GM23338 (cell line): ENCODE measurements at regions not wholly inside any gene's neighbourhood (a gene's known extent, or its start where the extent isn't known, plus 50 kb on each side); places are given as distances from the start of the nearest gene placed in this dataset.

Experiments
- ATAC-seq: fragments of 200-7000 bp; cut with Tn5 transposase; 3 replicates; pipeline ENCODE4 v1.9.1; 2020
- DNase-seq: peaks from one replicate; pipeline ENCODE4 v3.0.0-alpha.2; 2015; ENCODE audit warnings: low spot score
- H2AFZ ChIP-seq: fragments of 200-600 bp; sonication (generic); 2 replicates; pipeline ENCODE4 v1.8.0; 2016; ENCODE audit warnings: antibody characterized with exemption, mild to moderate bottlenecking, moderate library complexity
- H3F3A ChIP-seq: fragments of 200-600 bp; sonication (generic); replicated peaks from 2 replicates; pipeline ENCODE4 v1.8.0; 2017; ENCODE audit warnings: antibody characterized with exemption, mixed run types, low read depth
- H3K27ac ChIP-seq: fragments of 200-600 bp; sonication (generic); 2 replicates; pipeline ENCODE4 v1.6.1; 2016; ENCODE audit warnings: low read depth
- H3K27me3 ChIP-seq: fragments of 200-600 bp; sonication (generic); 2 replicates; pipeline ENCODE4 v1.8.0; 2016; ENCODE audit warnings: mild to moderate bottlenecking, mixed run types, moderate library complexity; ENCODE audit not compliant: insufficient read depth
- H3K36me3 ChIP-seq: fragments of 200-600 bp; sonication (generic); 2 replicates; pipeline ENCODE4 v1.8.0; 2016; ENCODE audit warnings: mild to moderate bottlenecking; ENCODE audit not compliant: insufficient read depth
- H3K4me1 ChIP-seq: fragments of 200-600 bp; sonication (generic); 2 replicates; pipeline ENCODE4 v1.8.0; 2016; ENCODE audit warnings: mild to moderate bottlenecking, moderate library complexity; ENCODE audit not compliant: insufficient read depth
- H3K4me2 ChIP-seq: fragments of 200-600 bp; sonication (generic); 2 replicates; pipeline ENCODE4 v1.7.1; 2017; ENCODE audit warnings: mixed run types
- H3K4me3 ChIP-seq: fragments of 200-600 bp; sonication (generic); 2 replicates; pipeline ENCODE4 v1.6.1; 2016; ENCODE audit warnings: mixed run types
- H3K79me2 ChIP-seq: fragments of 200-600 bp; sonication (generic); replicated peaks from 2 replicates; pipeline ENCODE4 v1.8.0; 2017; ENCODE audit warnings: mild to moderate bottlenecking; ENCODE audit not compliant: insufficient read depth
- H3K9me2 ChIP-seq: fragments of 200-600 bp; sonication (generic); 2 replicates; pipeline ENCODE4 v1.8.0; 2017; ENCODE audit not compliant: insufficient read depth
- H4K20me1 ChIP-seq: fragments of 200-600 bp; sonication (generic); replicated peaks from 2 replicates; pipeline ENCODE4 v1.8.0; 2017; ENCODE audit warnings: mild to moderate bottlenecking; ENCODE audit not compliant: insufficient read depth
- H3K27ac Mint-ChIP-seq: 2 replicates; pipeline ENCODE4 v1.8.0; 2020; ENCODE audit warnings: inconsistent platforms, mild to moderate bottlenecking, moderate library complexity, mixed read lengths
- H3K27me3 Mint-ChIP-seq: 3 replicates; pipeline ENCODE4 v1.8.0; 2022; ENCODE audit warnings: low read depth, mild to moderate bottlenecking, moderate library complexity, mixed read lengths, inconsistent platforms; ENCODE audit not compliant: insufficient read depth, poor library complexity
- H3K36me3 Mint-ChIP-seq: 3 replicates; pipeline ENCODE4 v1.8.0; 2021; ENCODE audit warnings: low read depth, mild to moderate bottlenecking, inconsistent platforms, moderate library complexity, mixed read lengths
- H3K4me1 Mint-ChIP-seq: 3 replicates; pipeline ENCODE4 v1.8.0; 2020; ENCODE audit warnings: mild to moderate bottlenecking, inconsistent platforms, mixed read lengths
- H3K4me3 Mint-ChIP-seq: 3 replicates; pipeline ENCODE4 v1.8.0; 2021; ENCODE audit warnings: moderate library complexity, mild to moderate bottlenecking, inconsistent platforms, mixed read lengths
- H3K9me3 Mint-ChIP-seq: 3 replicates; pipeline ENCODE4 v1.8.0; 2020; ENCODE audit warnings: moderate library complexity, mild to moderate bottlenecking, inconsistent platforms, mixed read lengths
- CREB1 ChIP-seq: fragments of 250-450 bp; sonication (Bioruptor Pico); IDR thresholded peaks from 2 replicates; pipeline ENCODE4 v1.5.0; 2020; ENCODE audit warnings: low read depth, mild to moderate bottlenecking, moderate library complexity
- CTCF ChIP-seq, 2 experiments: fragments of 200-600 bp in 1 of 2; sonication (generic) in 1 of 2; conservative IDR thresholded peaks; 2 replicates each; pipeline versions ENCODE4 v1.5.1 to v1.6.1; 2016 to 2017; ENCODE audit warnings: antibody characterized with exemption in 2 of 2, low read depth in 2 of 2, mild to moderate bottlenecking in 2 of 2, moderate library complexity in 1 of 2
- ETS1 ChIP-seq: IDR thresholded peaks from 2 replicates; pipeline ENCODE4 v1.6.1; 2016; ENCODE audit warnings: antibody characterized with exemption
- EZH2phosphoT487 ChIP-seq: fragments of 200-600 bp; sonication (generic); IDR thresholded peaks from one replicate; pipeline ENCODE4 v1.8.1; 2018; ENCODE audit warnings: antibody characterized with exemption; ENCODE audit not compliant: unreplicated experiment
- JUNB ChIP-seq: IDR thresholded peaks from one replicate; pipeline ENCODE4 v1.6.1; 2016; ENCODE audit warnings: antibody characterized with exemption; ENCODE audit not compliant: unreplicated experiment
- NANOG ChIP-seq: IDR thresholded peaks from 2 replicates; pipeline ENCODE4 v1.6.1; 2016; ENCODE audit warnings: antibody characterized with exemption, borderline replicate concordance
- POLR2AphosphoS5 ChIP-seq: IDR thresholded peaks from 2 replicates; pipeline ENCODE4 v1.6.1; 2016; ENCODE audit warnings: antibody characterized with exemption, low read depth
- STAT1 ChIP-seq: IDR thresholded peaks from one replicate; pipeline ENCODE4 v1.6.1; 2016; ENCODE audit warnings: antibody characterized with exemption; ENCODE audit not compliant: unreplicated experiment
- ZNF114 ChIP-seq: fragments of 250-450 bp; sonication (Bioruptor Pico); IDR thresholded peaks from 2 replicates; pipeline ENCODE4 v1.5.0; 2020; ENCODE audit warnings: mild to moderate bottlenecking, moderate library complexity
- ZNF331 ChIP-seq: fragments of 250-450 bp; sonication (Bioruptor Pico); IDR thresholded peaks from 2 replicates; pipeline ENCODE4 v1.5.0; 2020; ENCODE audit warnings: low read depth, mild to moderate bottlenecking, moderate library complexity
- ZNF462 ChIP-seq: fragments of 250-450 bp; sonication (Bioruptor Pico); IDR thresholded peaks from 2 replicates; pipeline ENCODE4 v1.5.0; 2020; ENCODE audit warnings: mild to moderate bottlenecking, moderate library complexity
- TF ChIP-seq, protein P1 (sequence below): IDR thresholded peaks from one replicate; pipeline ENCODE4 v1.6.1; 2018; ENCODE audit warnings: antibody characterized with exemption; ENCODE audit not compliant: unreplicated experiment

DNA sequence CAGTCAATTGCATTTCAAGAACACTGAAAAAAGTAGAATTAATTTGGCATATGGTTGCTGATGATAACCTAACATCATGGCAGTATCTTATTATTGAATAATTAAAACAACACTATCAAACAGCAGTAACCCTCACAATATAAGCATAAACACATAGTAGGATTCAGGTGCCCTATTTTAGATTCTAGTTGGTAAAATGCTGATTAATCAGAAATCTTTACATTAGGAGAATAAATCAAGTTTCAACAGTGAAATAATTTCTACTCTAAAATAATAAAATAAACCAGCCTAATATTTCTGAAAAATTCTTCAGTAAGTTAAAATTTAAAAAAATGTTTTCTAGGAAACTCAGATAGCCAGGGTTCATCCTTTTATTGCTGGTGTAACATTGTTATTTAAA lies 76.4 kb upstream of the NUDT12 start:
- Histone ChIP-seq H3K36me3 (no peaks in the 10 kb centered on the region), H2AFZ (no peak overlapping the region), H3K27ac (no peak overlapping the region), H3K4me1 (peaks cover 13% of the 10 kb centered on the region), H3K9me2 (no peaks in the 10 kb centered on the region; the same call in 1 of the 2 replicates), H3K4me3 (no peak overlapping the region), H3K4me2 (no peak overlapping the region), H3K27me3 (no peaks in the 10 kb centered on the region), H3K79me2 (no peaks in the 10 kb centered on the region), H3F3A (no peaks in the 10 kb centered on the region), H4K20me1 (no peaks in the 10 kb centered on the region)
- Mint-ChIP-seq H3K4me3 (no peak overlapping the region), H3K27ac (no peak overlapping the region), H3K36me3 (no peaks in the 10 kb centered on the region), H3K27me3 (no peaks in the 10 kb centered on the region), H3K4me1 (peaks cover 5% of the 10 kb centered on the region; the same call in 2 of the 3 replicates), H3K9me3 (no peaks in the 10 kb centered on the region)
- TF ChIP-seq, protein P1, sequence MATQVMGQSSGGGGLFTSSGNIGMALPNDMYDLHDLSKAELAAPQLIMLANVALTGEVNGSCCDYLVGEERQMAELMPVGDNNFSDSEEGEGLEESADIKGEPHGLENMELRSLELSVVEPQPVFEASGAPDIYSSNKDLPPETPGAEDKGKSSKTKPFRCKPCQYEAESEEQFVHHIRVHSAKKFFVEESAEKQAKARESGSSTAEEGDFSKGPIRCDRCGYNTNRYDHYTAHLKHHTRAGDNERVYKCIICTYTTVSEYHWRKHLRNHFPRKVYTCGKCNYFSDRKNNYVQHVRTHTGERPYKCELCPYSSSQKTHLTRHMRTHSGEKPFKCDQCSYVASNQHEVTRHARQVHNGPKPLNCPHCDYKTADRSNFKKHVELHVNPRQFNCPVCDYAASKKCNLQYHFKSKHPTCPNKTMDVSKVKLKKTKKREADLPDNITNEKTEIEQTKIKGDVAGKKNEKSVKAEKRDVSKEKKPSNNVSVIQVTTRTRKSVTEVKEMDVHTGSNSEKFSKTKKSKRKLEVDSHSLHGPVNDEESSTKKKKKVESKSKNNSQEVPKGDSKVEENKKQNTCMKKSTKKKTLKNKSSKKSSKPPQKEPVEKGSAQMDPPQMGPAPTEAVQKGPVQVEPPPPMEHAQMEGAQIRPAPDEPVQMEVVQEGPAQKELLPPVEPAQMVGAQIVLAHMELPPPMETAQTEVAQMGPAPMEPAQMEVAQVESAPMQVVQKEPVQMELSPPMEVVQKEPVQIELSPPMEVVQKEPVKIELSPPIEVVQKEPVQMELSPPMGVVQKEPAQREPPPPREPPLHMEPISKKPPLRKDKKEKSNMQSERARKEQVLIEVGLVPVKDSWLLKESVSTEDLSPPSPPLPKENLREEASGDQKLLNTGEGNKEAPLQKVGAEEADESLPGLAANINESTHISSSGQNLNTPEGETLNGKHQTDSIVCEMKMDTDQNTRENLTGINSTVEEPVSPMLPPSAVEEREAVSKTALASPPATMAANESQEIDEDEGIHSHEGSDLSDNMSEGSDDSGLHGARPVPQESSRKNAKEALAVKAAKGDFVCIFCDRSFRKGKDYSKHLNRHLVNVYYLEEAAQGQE, result no peak
- TF ChIP-seq STAT1 (no peak), EZH2phosphoT487 (no peak), ZNF462 (CRISPR knock-in tag) (no peak), NANOG (no peak), ZNF331 (CRISPR knock-in tag) (no peak), JUNB (no peak), ETS1 (no peak), POLR2AphosphoS5 (no peak), CREB1 (CRISPR knock-in tag) (no peak), ZNF114 (CRISPR knock-in tag) (no peak), CTCF (conservative IDR thresholded peaks at IDR 0.05; ENCODE audit: low read depth in 2 of 2) (no peak)
- no peak for ATAC-seq
- no peak for DNase-seq
